ENCODE measurements at regions not wholly inside any gene's neighbourhood (a gene's known extent, or its start where the extent isn't known, plus 50 kb on each side); places are given as distances from the start of the nearest gene placed in this dataset.

GRCh38 chr2:34179511-34179910 is 580.4 kb upstream of the FAM98A start:
- TF ChIP-seq POLR2AphosphoS5 (IDR thresholded peaks at IDR 0.05; ENCODE audit: low read depth, low read length) (no peak), POLR2A (IDR thresholded peaks at IDR 0.05; ENCODE audit: low read depth, low read length) (no peak)
